VCaP (cell line): ENCODE measurements at regions not wholly inside any gene's neighbourhood (a gene's known extent, or its start where the extent isn't known, plus 50 kb on each side); places are given as distances from the start of the nearest gene placed in this dataset.

Experiments
- H3K27ac ChIP-seq: fragments of 450-650 bp; 2 replicates; pipeline ENCODE4 v1.5.1; 2017
- CTCF ChIP-seq: fragments of 450-650 bp; conservative IDR thresholded peaks from 2 replicates; pipeline ENCODE4 v1.5.1; 2017; ENCODE audit warnings: mild to moderate bottlenecking, moderate library complexity

- no peak for TF ChIP-seq CTCF
- no peak overlapping the region for H3K27ac ChIP-seq
These were observed 299.4 kb downstream of the ZNF516 start for GRCh38 chr18:76195601-76196000.

- TF ChIP-seq CTCF, result no peak
- no peak overlapping the region for H3K27ac ChIP-seq
These were observed 306.9 kb downstream of the ZNF516 start for GRCh38 chr18:76188097-76188496.

GRCh38 chr18:76179257-76179656 lies 315.8 kb downstream of the ZNF516 start:
- no peak for TF ChIP-seq CTCF
- H3K27ac ChIP-seq, result no peak overlapping the region

- no peak overlapping the region for H3K27ac ChIP-seq
- TF ChIP-seq CTCF, result no peak
These were observed 317.9 kb downstream of the ZNF516 start for GRCh38 chr18:76177160-76177559.

- H3K27ac ChIP-seq, result no peak overlapping the region
- no peak for TF ChIP-seq CTCF
These were observed 320.6 kb downstream of the ZNF516 start for GRCh38 chr18:76174451-76174850.

- TF ChIP-seq CTCF, result peak; percentile 64
- H3K27ac ChIP-seq, result no peak overlapping the region
These were observed 325.3 kb downstream of the ZNF516 start for GRCh38 chr18:76169733-76170132.

- H3K27ac ChIP-seq, result no peak overlapping the region
- TF ChIP-seq CTCF, result no peak
These were observed 327.0 kb downstream of the ZNF516 start for GRCh38 chr18:76167845-76168621.
